Karpas-422 (cell line): ENCODE measurements at regions not wholly inside any gene's neighbourhood (a gene's known extent, or its start where the extent isn't known, plus 50 kb on each side); places are given as distances from the start of the nearest gene placed in this dataset.
A peak's percentile ranks its signal among the peaks of the same experiment; 100 is the strongest.
"Not testable (repeated sequence)": the region's sequence is repeated elsewhere in the genome, so short reads cannot be mapped to it uniquely, and the experiment has no call there.

Source experiments
- DNase-seq: peaks from one replicate; pipeline ENCODE4 v3.0.0-alpha.2; 2015
- H2AFZ ChIP-seq: fragments of 200-600 bp; sonication (generic); 2 replicates; pipeline ENCODE4 v1.6.1; 2014; ENCODE audit warnings: antibody characterized with exemption, low read length, mixed read lengths
- H3K27ac ChIP-seq: fragments of 200-600 bp; sonication (generic); 2 replicates; pipeline ENCODE4 v1.5.1; 2014; ENCODE audit warnings: mild to moderate bottlenecking, low read length, moderate library complexity
- H3K27me3 ChIP-seq: fragments of 200-600 bp; sonication (generic); 2 replicates; pipeline ENCODE4 v1.6.1; 2014; ENCODE audit warnings: low read length, mixed read lengths
- H3K36me3 ChIP-seq: fragments of 200-600 bp; sonication (generic); 2 replicates; pipeline ENCODE4 v1.6.1; 2014; ENCODE audit warnings: low read length, mixed read lengths; ENCODE audit not compliant: insufficient read depth
- H3K4me1 ChIP-seq: fragments of 200-600 bp; sonication (generic); 2 replicates; pipeline ENCODE4 v1.6.1; 2014; ENCODE audit warnings: mild to moderate bottlenecking, low read length, mixed read lengths
- H3K4me2 ChIP-seq: fragments of 200-600 bp; sonication (generic); 2 replicates; pipeline ENCODE4 v1.6.1; 2014; ENCODE audit warnings: low read length, low read depth, mild to moderate bottlenecking; ENCODE audit not compliant: poor library complexity, severe bottlenecking
- H3K4me3 ChIP-seq: fragments of 200-600 bp; sonication (generic); 2 replicates; pipeline ENCODE4 v1.5.1; 2014; ENCODE audit warnings: mild to moderate bottlenecking, antibody characterized with exemption, low read length, mixed read lengths
- H3K79me2 ChIP-seq: fragments of 200-600 bp; sonication (generic); 2 replicates; pipeline ENCODE4 v1.6.1; 2014; ENCODE audit warnings: mild to moderate bottlenecking, low read length, mixed read lengths
- H3K9ac ChIP-seq: fragments of 200-600 bp; sonication (generic); 2 replicates; pipeline ENCODE4 v1.6.0; 2014; ENCODE audit warnings: low read length
- H3K9me2 ChIP-seq: fragments of 200-600 bp; sonication (generic), shearing (Covaris generic); replicated peaks from 2 replicates; pipeline ENCODE4 v1.6.0; 2014; ENCODE audit warnings: mild to moderate bottlenecking, low read length, moderate library complexity; ENCODE audit not compliant: insufficient read depth
- H3K9me3 ChIP-seq: fragments of 300-700, 200-600 bp; sonication (generic); 2 replicates; pipeline ENCODE4 v1.6.1; 2014; ENCODE audit warnings: low read length, mixed read lengths
- H4K20me1 ChIP-seq: fragments of 200-600 bp; sonication (generic); 2 replicates; pipeline ENCODE4 v1.6.1; 2014; ENCODE audit warnings: mild to moderate bottlenecking, antibody characterized with exemption, low read length, low read depth; ENCODE audit not compliant: insufficient read depth

GRCh38 chr1:144076646-144077045, 104.9 kb upstream of the FAM72C start:
- H3K4me3 ChIP-seq, H3K9ac ChIP-seq, H3K4me2 ChIP-seq, H3K79me2 ChIP-seq, H4K20me1 ChIP-seq, H3K36me3 ChIP-seq, H3K9me2 ChIP-seq, H3K27me3 ChIP-seq, DNase-seq, H3K9me3 ChIP-seq, H3K27ac ChIP-seq, H3K4me1 ChIP-seq, H2AFZ ChIP-seq: not testable (repeated sequence)

DNA sequence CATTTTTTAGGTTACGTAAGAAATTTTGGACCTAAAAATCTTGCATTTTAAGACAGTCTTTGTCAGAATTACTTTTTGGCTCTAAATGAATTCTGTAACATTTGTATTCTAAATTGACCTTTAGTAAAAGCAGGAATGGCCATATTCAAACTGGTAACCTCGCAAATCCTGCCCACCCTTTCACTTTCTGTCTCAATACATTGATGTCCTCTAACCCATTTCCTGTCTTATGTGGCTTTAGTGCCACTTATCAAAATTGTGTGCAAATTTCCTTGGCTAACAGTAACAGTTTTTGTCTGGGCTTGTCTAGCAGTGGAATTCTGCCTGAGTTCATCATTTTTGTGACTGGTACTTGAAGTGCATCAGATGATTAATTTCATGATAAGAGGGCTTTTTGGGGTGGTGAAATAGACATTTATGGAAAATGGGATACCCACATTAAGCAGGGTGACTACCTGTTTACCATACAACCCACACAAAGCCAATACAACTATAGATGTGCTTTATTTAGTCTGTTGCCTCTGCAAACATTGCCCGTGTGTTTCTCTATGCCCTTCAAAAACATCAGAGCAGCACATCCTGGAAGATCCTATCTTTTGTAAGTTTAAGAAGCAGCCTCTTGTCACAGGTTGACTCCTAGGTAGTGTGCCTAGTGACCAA, 98.7 kb upstream of the FAM72C start:
- H3K79me2 ChIP-seq, H3K27me3 ChIP-seq, DNase-seq, H3K36me3 ChIP-seq, H3K9me2 ChIP-seq, H3K9me3 ChIP-seq, H3K9ac ChIP-seq, H3K4me1 ChIP-seq, H4K20me1 ChIP-seq, H2AFZ ChIP-seq, H3K27ac ChIP-seq, H3K4me2 ChIP-seq, H3K4me3 ChIP-seq: not testable (repeated sequence)

DNA sequence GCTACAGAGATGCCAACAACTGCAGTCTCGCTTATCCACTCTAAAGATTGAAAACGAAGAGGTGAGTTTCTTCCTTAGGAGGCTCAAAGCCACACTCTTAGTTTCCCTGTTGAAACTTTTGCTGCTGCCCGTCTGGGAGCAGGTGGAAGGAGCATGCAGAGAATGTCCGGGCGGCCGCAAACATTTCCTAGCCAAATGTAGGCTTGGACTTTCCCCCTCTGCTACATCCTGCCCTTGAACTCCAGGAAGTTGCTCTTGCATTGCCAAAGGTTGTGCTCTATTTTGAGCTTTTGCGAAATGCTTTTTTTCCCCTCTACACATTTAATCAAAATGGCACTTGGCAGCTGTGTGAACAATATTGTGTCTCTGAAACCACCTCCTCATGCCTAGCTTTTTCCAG, 95.3 kb upstream of the FAM72C start:
- not testable (repeated sequence) for H3K4me3 ChIP-seq, H3K4me2 ChIP-seq, H3K4me1 ChIP-seq, H3K9me3 ChIP-seq, H4K20me1 ChIP-seq, H3K27me3 ChIP-seq, H3K79me2 ChIP-seq, H3K36me3 ChIP-seq, H3K27ac ChIP-seq, H3K9me2 ChIP-seq, DNase-seq, H3K9ac ChIP-seq, H2AFZ ChIP-seq

DNA sequence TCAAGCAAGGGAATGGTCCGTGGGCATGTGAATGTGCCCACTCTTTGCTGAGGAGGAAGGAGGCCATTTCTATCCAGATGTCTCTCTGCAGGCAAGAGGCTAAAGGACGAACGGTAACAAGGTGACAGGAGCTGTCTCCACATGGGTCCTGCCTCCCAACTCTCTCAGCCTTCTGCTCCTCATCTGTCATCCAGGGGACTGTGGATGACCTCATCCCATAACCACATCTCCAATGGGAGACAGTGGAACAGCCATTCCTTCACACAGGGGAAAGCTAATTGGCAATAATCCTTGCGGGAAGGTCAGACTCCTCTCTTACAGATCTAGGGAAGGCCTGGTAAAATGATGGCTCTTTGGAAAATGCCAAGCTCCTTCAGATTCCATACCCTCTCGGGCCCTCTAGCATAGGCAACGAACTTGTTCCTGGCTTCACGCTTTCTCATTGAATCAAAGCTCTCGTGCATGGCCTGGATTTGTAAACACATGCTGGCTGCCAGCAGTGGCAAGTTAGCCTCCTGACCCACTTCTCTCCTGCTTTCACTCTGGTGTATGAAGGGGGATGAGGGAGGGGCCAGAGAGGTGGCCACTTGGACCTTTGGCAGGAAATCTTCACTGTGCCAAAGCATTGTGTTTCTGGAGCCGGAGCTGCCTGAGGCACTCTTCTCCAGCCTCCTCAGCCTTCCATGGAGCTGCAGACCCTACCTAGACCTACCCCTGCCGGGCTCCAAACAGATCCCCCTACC, 94.5 kb upstream of the FAM72C start:
- not testable (repeated sequence) for H3K9me2 ChIP-seq

DNA sequence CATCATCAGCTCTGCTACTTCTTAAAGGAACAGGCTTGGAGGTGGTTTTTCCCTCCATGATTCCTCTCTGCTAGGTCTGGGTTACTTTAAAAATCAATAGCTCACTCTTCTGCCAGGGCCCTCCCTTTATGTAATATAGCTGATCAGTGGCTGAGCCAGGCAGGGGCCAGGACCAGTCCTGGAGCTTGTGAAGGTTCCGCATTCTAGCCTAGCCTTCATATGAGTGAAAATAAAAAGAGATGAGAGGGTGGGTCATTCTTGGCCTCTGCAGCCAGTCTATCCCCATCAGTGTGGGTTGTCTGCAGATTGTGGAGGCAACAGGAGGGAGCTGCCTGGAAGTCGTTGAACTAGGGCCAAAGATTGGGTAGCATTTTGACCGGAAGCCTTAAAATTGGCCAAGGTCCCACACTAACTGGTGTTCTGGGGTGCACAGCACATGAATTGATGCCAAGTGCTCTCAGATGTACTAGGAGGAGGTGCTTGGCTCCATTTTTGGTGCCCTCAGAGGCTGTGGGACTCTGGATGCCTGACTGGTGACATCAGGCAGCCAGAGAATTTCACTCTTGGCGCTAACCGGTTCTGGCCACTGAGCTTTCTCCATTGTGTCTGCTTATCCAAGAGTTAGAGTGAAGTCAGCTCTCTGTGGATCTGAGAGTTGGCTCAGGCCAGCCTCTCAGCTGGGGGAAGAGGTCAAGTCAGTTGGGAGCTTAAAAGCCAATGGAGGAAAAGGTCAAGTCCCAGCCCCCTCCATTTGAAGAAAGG, 93.7 kb upstream of the FAM72C start:
- not testable (repeated sequence) for H3K36me3 ChIP-seq, DNase-seq, H3K4me3 ChIP-seq, H3K4me2 ChIP-seq, H4K20me1 ChIP-seq, H3K9ac ChIP-seq, H3K9me2 ChIP-seq, H3K9me3 ChIP-seq, H3K27ac ChIP-seq, H3K4me1 ChIP-seq, H3K27me3 ChIP-seq, H2AFZ ChIP-seq, H3K79me2 ChIP-seq

More for the DNA sequence above, 94.5 kb upstream of the FAM72C start:
- not testable (repeated sequence) for H3K9me3 ChIP-seq, H3K9ac ChIP-seq, H2AFZ ChIP-seq, H3K4me3 ChIP-seq, H3K27ac ChIP-seq, H4K20me1 ChIP-seq, H3K79me2 ChIP-seq, H3K36me3 ChIP-seq, H3K27me3 ChIP-seq, H3K4me1 ChIP-seq, DNase-seq, H3K4me2 ChIP-seq

DNA sequence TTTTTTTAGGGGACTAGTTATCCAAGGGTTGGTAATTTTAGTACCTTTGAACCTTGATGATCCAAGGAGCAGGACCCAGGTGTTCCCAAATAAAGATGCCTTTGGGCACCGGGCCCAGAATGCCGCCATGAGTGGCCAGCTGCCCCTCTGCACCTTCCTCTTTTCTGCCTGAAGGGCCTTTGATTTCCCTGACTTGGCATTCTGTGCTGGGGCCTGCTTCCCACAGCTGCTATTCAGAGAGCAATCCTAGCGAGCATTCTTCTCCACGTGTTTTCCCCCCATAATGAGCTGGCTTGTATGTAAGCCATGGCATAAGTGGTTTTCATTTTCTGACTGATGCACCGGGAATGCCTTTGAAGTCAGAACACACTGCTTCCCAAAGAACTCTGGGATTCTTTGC, 77.6 kb upstream of the FAM72C start:
- H3K9ac ChIP-seq, H3K4me2 ChIP-seq, H3K27ac ChIP-seq, DNase-seq, H3K36me3 ChIP-seq, H2AFZ ChIP-seq, H3K27me3 ChIP-seq, H3K9me3 ChIP-seq, H4K20me1 ChIP-seq, H3K4me3 ChIP-seq, H3K9me2 ChIP-seq, H3K4me1 ChIP-seq, H3K79me2 ChIP-seq: not testable (repeated sequence)

DNA sequence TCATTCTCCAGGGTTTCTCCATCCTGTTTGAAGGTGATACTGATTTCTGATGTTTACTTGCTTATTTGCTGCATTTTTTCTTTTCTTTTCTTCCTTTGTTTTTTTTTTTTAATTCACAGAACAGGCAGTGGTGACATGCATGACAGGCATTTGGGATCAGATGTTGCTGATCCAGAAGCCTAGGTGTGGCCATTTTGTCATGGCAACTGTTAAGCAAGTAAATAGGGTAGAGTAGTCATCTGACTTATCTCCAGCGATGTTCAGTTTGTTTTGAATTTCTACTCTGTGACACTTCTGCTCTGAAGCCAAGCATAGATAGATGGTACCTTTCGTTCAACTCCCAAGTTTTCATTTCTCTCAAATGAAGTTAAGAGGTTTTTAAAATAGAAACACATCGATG, 74.9 kb upstream of the FAM72C start:
- not testable (repeated sequence) for H4K20me1 ChIP-seq, H3K79me2 ChIP-seq, H3K4me3 ChIP-seq, H3K4me1 ChIP-seq, H3K27me3 ChIP-seq, H3K4me2 ChIP-seq, H3K27ac ChIP-seq, H3K36me3 ChIP-seq, H3K9me2 ChIP-seq, H2AFZ ChIP-seq, H3K9me3 ChIP-seq, DNase-seq, H3K9ac ChIP-seq

DNA sequence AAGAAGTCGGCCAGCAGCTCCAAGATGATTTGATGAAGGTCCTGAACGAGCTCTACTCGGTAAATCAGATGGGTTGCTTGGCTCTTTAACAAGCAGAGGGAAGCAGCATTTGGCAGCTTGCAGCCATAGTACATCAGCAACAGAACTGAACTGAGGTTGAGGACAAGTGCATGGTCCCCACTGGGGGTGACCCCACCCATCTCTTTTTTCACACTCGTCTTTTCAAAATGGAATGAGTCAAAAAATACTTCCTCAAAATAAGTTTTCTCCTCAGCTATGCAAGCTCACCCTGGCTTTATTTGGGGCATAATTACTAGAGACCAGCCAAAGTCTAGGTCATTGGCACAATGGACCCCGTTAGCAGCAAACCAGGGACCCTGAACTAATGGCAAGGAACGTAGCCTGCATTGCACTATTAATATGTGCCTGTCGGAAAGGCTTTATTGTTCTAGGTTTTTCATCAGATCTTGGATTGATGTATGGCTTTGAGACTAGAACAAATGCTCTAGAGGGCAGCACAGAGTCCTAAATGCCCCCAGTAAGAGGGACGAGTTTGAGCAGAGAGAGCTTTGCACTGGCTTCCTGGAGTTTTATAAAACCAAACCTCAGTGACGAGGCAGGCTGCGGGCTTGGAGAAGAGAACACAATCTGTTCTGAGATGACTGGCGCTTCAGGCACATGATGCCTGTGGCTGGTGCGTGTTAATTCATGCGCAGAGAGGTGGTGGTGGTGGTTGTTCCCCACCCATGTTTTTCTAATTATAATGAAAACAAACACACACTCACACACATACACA, 74.2 kb upstream of the FAM72C start:
- not testable (repeated sequence) for H3K4me2 ChIP-seq, H3K9me2 ChIP-seq, H4K20me1 ChIP-seq, H3K9me3 ChIP-seq, H3K79me2 ChIP-seq, H3K4me1 ChIP-seq, H3K27me3 ChIP-seq, H3K9ac ChIP-seq, H2AFZ ChIP-seq, H3K27ac ChIP-seq, H3K36me3 ChIP-seq, H3K4me3 ChIP-seq
- DNase-seq: peak; percentile 44
